ENCODE measurements at regions not wholly inside any gene's neighbourhood (a gene's known extent, or its start where the extent isn't known, plus 50 kb on each side); places are given as distances from the start of the nearest gene placed in this dataset.

DNA sequence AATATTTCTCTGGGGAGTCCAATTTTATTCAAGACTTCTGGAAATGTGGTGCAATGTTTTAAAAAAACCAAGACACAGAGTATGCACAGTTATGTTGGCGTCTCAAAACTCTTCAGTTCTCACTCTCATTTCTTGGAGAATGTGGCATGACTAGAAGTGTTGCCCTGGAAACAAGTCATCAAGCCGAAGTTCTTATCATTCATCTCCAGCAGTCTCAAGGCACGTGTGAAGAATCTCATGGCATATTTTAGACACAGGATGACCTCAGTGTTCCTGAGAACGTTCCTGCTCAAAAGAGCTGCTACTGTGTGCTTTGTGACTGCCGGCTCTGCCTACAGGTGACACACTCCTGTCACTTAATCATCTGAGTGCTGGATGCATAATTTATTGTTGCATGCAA lies 147.4 kb upstream of the IRX4 start:
- CTCF ChIA-PET: interaction anchor here (1.2 kb wide), 1 partner anchor 10 kb away, joined by 3 read pairs; no protein-coding TSS in a partner anchor
- TF ChIP-seq, protein P1, sequence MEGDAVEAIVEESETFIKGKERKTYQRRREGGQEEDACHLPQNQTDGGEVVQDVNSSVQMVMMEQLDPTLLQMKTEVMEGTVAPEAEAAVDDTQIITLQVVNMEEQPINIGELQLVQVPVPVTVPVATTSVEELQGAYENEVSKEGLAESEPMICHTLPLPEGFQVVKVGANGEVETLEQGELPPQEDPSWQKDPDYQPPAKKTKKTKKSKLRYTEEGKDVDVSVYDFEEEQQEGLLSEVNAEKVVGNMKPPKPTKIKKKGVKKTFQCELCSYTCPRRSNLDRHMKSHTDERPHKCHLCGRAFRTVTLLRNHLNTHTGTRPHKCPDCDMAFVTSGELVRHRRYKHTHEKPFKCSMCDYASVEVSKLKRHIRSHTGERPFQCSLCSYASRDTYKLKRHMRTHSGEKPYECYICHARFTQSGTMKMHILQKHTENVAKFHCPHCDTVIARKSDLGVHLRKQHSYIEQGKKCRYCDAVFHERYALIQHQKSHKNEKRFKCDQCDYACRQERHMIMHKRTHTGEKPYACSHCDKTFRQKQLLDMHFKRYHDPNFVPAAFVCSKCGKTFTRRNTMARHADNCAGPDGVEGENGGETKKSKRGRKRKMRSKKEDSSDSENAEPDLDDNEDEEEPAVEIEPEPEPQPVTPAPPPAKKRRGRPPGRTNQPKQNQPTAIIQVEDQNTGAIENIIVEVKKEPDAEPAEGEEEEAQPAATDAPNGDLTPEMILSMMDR (IDR thresholded peaks at IDR 0.05; ENCODE audit: low read depth, low read length): no peak
- Histone ChIP-seq H3K27me3 (ENCODE audit: control insufficient read depth, insufficient read depth, low read length) (no peaks in the 10 kb centered on the region), H3K4me3 (ENCODE audit: low read depth, low read length) (no peak overlapping the region), H3K9me3 (ENCODE audit: control insufficient read depth, insufficient read depth, low read length) (no peaks in the 10 kb centered on the region), H3K27ac (ENCODE audit: low read depth, low read length) (no peak overlapping the region)
- POLR2A ChIA-PET: no interaction called here
- DNase-seq (ENCODE audit: low read depth, low spot score): no peak

DNA sequence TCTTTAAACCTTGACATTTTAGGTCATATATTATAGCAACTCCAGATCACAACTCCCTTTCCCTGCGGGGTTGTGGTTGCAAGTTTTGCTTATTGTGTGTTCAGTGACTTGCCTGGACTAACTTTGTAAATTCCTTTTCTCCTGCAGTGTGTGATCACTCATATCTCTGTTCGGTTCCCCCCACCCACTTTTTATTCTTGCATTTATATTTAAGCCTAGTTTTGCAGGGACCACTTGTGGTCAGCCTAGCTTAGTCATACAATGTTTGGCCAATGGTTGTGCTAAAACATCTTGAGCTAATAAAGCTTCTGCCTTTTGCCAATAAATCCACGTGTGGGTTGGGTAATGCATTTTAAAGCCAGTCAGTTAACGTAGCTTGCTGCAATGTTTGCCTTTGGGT lies 146.5 kb upstream of the IRX4 start:
- H3K27ac ChIP-seq (ENCODE audit: low read depth, low read length): no peak overlapping the region
- H3K4me3 ChIP-seq (ENCODE audit: low read depth, low read length): no peak overlapping the region
- H3K9me3 ChIP-seq (ENCODE audit: control insufficient read depth, insufficient read depth, low read length): no peaks in the 10 kb centered on the region
- DNase-seq (ENCODE audit: low read depth, low spot score): no peak
- POLR2A ChIA-PET: no interaction called here
- CTCF ChIA-PET: no interaction called here
- TF ChIP-seq, protein P1 (IDR thresholded peaks at IDR 0.05; ENCODE audit: low read depth, low read length): no peak
- no peaks in the 10 kb centered on the region for H3K27me3 ChIP-seq (ENCODE audit: control insufficient read depth, insufficient read depth, low read length)

DNA sequence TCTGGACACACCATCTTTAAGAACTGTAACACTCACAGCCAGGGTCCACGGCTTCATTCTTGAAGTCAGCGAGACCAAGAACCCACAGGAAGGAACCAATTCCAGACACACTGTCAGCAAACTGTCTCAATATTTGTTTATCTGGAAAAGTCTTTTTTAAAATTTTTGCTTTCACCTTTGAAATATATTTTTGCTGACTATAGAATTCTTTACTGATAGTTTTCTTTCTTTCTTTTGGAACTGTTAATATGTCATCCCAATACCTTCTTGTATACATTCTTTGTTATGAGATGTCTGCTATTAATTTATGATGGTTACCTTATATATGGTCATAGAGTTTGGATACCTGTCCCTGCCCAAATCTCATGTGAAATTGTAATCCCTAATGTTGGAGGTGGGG lies 145.1 kb upstream of the IRX4 start:
- DNase-seq (ENCODE audit: low read depth, low spot score): no peak
- TF ChIP-seq, protein P1 (IDR thresholded peaks at IDR 0.05; ENCODE audit: low read depth, low read length): no peak
- CTCF ChIA-PET: no interaction called here
- Histone ChIP-seq H3K4me3 (ENCODE audit: low read depth, low read length) (no peak overlapping the region), H3K27me3 (ENCODE audit: control insufficient read depth, insufficient read depth, low read length) (no peaks in the 10 kb centered on the region), H3K9me3 (ENCODE audit: control insufficient read depth, insufficient read depth, low read length) (no peaks in the 10 kb centered on the region), H3K27ac (ENCODE audit: low read depth, low read length) (no peak overlapping the region)
- POLR2A ChIA-PET: no interaction called here

DNA sequence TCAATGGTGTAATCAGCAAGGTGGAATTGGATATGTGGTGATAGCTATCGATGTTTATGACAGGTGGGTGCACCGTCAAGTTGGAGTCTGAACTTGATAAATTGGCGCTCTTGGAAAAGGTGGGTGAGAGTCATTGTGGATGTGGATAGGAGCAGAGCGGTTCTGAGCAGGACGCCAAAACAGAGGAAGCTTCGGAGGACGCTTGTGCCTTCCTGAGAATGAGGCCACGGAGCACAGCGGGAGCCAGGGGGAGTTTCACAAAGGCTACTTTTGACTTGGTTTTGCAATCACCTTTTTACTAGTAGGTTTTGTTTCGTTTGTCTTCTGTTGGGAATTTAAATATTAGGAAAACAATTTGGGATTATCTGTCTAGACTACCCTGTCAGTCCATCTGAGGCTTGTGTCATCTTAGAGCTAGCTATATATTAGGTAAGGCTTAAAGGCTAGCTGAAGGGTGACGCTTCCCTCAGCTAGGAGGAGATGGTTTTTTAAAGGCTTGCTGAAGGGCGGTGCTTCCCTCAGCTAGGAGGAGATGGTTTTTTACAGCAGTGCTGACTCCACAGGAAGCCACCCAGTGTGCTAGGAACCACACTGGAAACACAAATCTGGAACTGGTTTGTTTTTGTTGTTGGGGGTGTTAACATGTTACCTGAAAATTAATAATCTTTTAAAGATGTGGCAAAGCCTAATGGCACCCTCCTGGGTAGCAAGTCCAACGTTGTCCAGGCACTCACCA lies 142.4 kb upstream of the IRX4 start:
- no peaks in the 10 kb centered on the region; the same call in 1 of the 2 replicates for H3K9me3 ChIP-seq (ENCODE audit: control insufficient read depth, insufficient read depth, low read length)
- no peak overlapping the region for H3K4me3 ChIP-seq (ENCODE audit: low read depth, low read length)
- ChIA-PET POLR2A (interaction anchor here (0.7 kb wide), 1 partner anchor 24 kb away, joined by 3 read pairs; no protein-coding TSS in a partner anchor), CTCF (no interaction called here)
- no peaks in the 10 kb centered on the region for H3K27me3 ChIP-seq (ENCODE audit: control insufficient read depth, insufficient read depth, low read length)
- no peak for DNase-seq (ENCODE audit: low read depth, low spot score)
- H3K27ac ChIP-seq (ENCODE audit: low read depth, low read length): no peak overlapping the region
- TF ChIP-seq, protein P1 (IDR thresholded peaks at IDR 0.05; ENCODE audit: low read depth, low read length): no peak

DNA sequence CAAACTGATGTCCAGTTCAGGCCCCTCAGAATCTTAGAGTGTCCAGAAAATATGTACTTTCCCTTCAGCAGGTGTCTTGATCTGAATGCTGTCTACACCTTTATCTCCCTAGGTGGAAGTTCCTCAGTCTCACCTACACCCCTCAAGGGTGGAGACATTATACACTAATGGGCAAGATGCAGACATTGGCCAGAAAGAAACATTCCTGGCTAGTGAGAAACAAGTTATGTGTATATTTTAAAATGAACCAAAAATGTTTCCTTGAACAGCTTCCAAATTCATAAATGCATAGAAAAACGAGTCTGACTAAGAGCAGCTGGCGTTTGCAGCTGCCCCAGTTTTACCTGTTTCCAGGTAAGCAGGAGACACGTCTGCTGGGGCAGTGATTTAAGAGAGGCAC lies 140.5 kb upstream of the IRX4 start:
- no peak for DNase-seq (ENCODE audit: low read depth, low spot score)
- Histone ChIP-seq H3K4me3 (ENCODE audit: low read depth, low read length) (no peak overlapping the region), H3K27ac (ENCODE audit: low read depth, low read length) (no peak overlapping the region), H3K27me3 (ENCODE audit: control insufficient read depth, insufficient read depth, low read length) (no peaks in the 10 kb centered on the region), H3K9me3 (ENCODE audit: control insufficient read depth, insufficient read depth, low read length) (no peaks in the 10 kb centered on the region; the same call in 1 of the 2 replicates)
- TF ChIP-seq, protein P1 (IDR thresholded peaks at IDR 0.05; ENCODE audit: low read depth, low read length): no peak
- ChIA-PET POLR2A (no interaction called here), CTCF (no interaction called here)
